ENCODE measurements at regions not wholly inside any gene's neighbourhood (a gene's known extent, or its start where the extent isn't known, plus 50 kb on each side); places are given as distances from the start of the nearest gene placed in this dataset.
"Not testable (repeated sequence)": the region's sequence is repeated elsewhere in the genome, so short reads cannot be mapped to it uniquely, and the experiment has no call there.

GRCh38 chr11:112310848-112311247 lies 50.2 kb upstream of the PLET1 start:
- no peak for DNase-seq

- no peak for DNase-seq
Measured at GRCh38 chr11:112315057-112315720, 54.5 kb upstream of the PLET1 start.

GRCh38 chr11:112315861-112316739 lies 55.4 kb upstream of the PLET1 start:
- DNase-seq: no peak

- no peak for DNase-seq
Measured at GRCh38 chr11:112316971-112317370, 56.3 kb upstream of the PLET1 start.

- DNase-seq: no peak
Measured at GRCh38 chr11:112318184-112318591, 57.5 kb upstream of the PLET1 start.

- DNase-seq: no peak
Measured at GRCh38 chr11:112318661-112319060, 58.0 kb upstream of the PLET1 start.

GRCh38 chr11:112320668-112321067 lies 60.0 kb upstream of the PLET1 start:
- no peak for DNase-seq

GRCh38 chr11:112321501-112322172 lies 61.0 kb upstream of the PLET1 start:
- DNase-seq: no peak

GRCh38 chr11:112322173-112322790 lies 61.6 kb upstream of the PLET1 start:
- no peak for DNase-seq

GRCh38 chr11:112334381-112334780 lies 73.7 kb upstream of the PLET1 start:
- DNase-seq: no peak

- no peak for DNase-seq
Measured at GRCh38 chr11:112336356-112336886, 75.8 kb upstream of the PLET1 start.

GRCh38 chr11:112339566-112339965 lies 78.9 kb upstream of the PLET1 start:
- no peak for DNase-seq

GRCh38 chr11:112343368-112344039 lies 82.8 kb upstream of the PLET1 start:
- DNase-seq: no peak

GRCh38 chr11:112344040-112344413 lies 83.4 kb upstream of the PLET1 start:
- DNase-seq: no peak

- no peak for DNase-seq
Measured at GRCh38 chr11:112345166-112345565, 84.5 kb upstream of the PLET1 start.

- DNase-seq: no peak
Measured at GRCh38 chr11:112345706-112346105, 85.0 kb upstream of the PLET1 start.

GRCh38 chr11:112346586-112346985 lies 85.9 kb upstream of the PLET1 start:
- DNase-seq: no peak

- DNase-seq: no peak
Measured at GRCh38 chr11:112348480-112349029, 87.9 kb upstream of the PLET1 start.

- DNase-seq: not testable (repeated sequence)
Measured at GRCh38 chr11:112351423-112351822, 90.8 kb upstream of the PLET1 start.

- DNase-seq: no peak
Measured at GRCh38 chr11:112352907-112353306, 92.2 kb upstream of the PLET1 start.

- no peak for DNase-seq
Measured at GRCh38 chr11:112354364-112354763, 93.7 kb upstream of the PLET1 start.

- DNase-seq: no peak
Measured at GRCh38 chr11:112355726-112356125, 95.1 kb upstream of the PLET1 start.

Data from activated CD8-positive, alpha-beta memory T cell treated with anti-CD3 and anti-CD28 coated beads, Interleukin-2, amount 50 U/mL, for 48 hours (primary cell).